Uterus (tissue), 3 donors: ENCODE measurements at regions not wholly inside any gene's neighbourhood (a gene's known extent, or its start where the extent isn't known, plus 50 kb on each side); places are given as distances from the start of the nearest gene placed in this dataset.

Experiments used
- DNase-seq, 2 donors: peaks; one replicate each; pipeline ENCODE4 v3.0.0-alpha.2; 2019 to 2020
- H3K27ac ChIP-seq, 2 donors: fragments of 200-600 bp; sonication (generic); 1 replicate in 1 of 2; 2 replicates in 1 of 2; pipeline ENCODE4 v1.5.1; 2016 to 2018
- H3K27me3 ChIP-seq, 2 donors: fragments of 200-600 bp; sonication (generic); one replicate each; pipeline ENCODE4 v1.5.1; 2018 to 2019; ENCODE audit warnings: control low read depth in 1 of 2
- H3K36me3 ChIP-seq, 2 donors: fragments of 200-600 bp; sonication (generic); one replicate each; pipeline ENCODE4 v1.5.1; 2019; ENCODE audit warnings: control low read depth in 1 of 2
- H3K4me1 ChIP-seq, 2 donors: fragments of 200-600 bp; sonication (generic); one replicate each; pipeline ENCODE4 v1.5.1; 2018 to 2019; ENCODE audit warnings: control low read depth in 1 of 2
- H3K4me3 ChIP-seq, 2 donors: fragments of 200-600 bp; sonication (generic); 1 replicate in 1 of 2; 2 replicates in 1 of 2; pipeline ENCODE4 v1.5.1; 2018 to 2019; ENCODE audit warnings: mild to moderate bottlenecking in 1 of 2
- H3K9me3 ChIP-seq, 2 donors: fragments of 200-600 bp; sonication (generic); one replicate each; pipeline ENCODE4 v1.5.1; 2019; ENCODE audit warnings: control low read depth in 1 of 2
- POLR2A ChIP-seq, 2 donors: fragments of 450-650 bp; IDR thresholded peaks; one replicate each; pipeline ENCODE4 v1.6.1; 2016; ENCODE audit warnings: antibody characterized with exemption in 2 of 2, mild to moderate bottlenecking in 1 of 2, moderate library complexity in 1 of 2
- intact Hi-C: fragments of 100-400 bp; cut with DNase I; formaldehyde crosslinking; loops from one replicate; pipeline ENCODE4 v1.15.1; 2023; ENCODE audit warnings: low total_unique reads
- TF ChIP-seq, protein P1 (sequence below), 4 experiments: fragments of 200-600 bp in 2 of 4; fragments of 450-650 bp in 2 of 4; sonication (generic) in 2 of 4; IDR thresholded peaks; one replicate each; pipeline ENCODE4 v1.5.1; 2016 to 2019; ENCODE audit warnings: antibody characterized with exemption in 4 of 4, mild to moderate bottlenecking in 2 of 4, moderate library complexity in 1 of 4
- donor health status: DM: yes; HTN: yes; CAD: no.

DNA sequence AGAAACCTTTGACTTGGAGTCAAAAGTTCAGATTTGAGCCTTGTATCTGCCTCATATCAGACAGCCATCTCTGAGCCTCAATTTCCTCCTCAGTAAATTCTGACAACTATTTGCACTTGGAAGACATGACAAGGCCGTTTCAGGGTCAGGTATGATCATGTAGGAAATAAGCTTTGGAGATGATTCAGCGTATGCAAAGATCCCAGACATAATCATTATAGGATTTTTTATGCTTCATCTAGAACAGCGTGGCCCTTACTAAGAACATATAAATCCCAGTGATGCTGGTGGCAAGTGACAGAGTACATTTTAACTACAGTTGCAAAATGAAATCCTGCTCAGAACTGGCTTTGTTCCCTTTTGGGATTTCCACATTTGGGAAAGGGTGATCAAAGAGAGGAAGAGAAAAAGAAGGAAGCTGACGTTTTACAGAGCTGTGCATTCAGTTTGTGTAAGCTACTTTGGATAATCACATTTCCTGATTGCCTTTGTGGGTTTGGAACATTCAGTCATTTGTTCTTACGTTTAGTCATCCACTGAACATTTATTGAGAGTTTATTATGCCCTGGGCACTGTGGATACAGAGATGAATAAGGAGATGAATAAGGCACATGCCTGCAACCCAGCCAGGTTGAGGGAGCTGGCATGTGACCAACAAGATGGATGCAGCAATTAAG, 81.9 kb upstream of the HEPHL1 start:
- H3K27me3 ChIP-seq = no peaks in the 10 kb centered on the region
- H3K4me1 ChIP-seq = no peaks in the 10 kb centered on the region
- DNase-seq = no peak
- no peaks in the 10 kb centered on the region for H3K9me3 ChIP-seq
- no peaks in the 10 kb centered on the region for H3K36me3 ChIP-seq
- no peak overlapping the region for H3K4me3 ChIP-seq
- intact Hi-C loops = no loop called here
- no peak overlapping the region for H3K27ac ChIP-seq
- no peak for TF ChIP-seq POLR2A (IDR thresholded peaks at IDR 0.05)
- TF ChIP-seq, protein P1, sequence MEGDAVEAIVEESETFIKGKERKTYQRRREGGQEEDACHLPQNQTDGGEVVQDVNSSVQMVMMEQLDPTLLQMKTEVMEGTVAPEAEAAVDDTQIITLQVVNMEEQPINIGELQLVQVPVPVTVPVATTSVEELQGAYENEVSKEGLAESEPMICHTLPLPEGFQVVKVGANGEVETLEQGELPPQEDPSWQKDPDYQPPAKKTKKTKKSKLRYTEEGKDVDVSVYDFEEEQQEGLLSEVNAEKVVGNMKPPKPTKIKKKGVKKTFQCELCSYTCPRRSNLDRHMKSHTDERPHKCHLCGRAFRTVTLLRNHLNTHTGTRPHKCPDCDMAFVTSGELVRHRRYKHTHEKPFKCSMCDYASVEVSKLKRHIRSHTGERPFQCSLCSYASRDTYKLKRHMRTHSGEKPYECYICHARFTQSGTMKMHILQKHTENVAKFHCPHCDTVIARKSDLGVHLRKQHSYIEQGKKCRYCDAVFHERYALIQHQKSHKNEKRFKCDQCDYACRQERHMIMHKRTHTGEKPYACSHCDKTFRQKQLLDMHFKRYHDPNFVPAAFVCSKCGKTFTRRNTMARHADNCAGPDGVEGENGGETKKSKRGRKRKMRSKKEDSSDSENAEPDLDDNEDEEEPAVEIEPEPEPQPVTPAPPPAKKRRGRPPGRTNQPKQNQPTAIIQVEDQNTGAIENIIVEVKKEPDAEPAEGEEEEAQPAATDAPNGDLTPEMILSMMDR (IDR thresholded peaks at IDR 0.05) = no peak

DNA sequence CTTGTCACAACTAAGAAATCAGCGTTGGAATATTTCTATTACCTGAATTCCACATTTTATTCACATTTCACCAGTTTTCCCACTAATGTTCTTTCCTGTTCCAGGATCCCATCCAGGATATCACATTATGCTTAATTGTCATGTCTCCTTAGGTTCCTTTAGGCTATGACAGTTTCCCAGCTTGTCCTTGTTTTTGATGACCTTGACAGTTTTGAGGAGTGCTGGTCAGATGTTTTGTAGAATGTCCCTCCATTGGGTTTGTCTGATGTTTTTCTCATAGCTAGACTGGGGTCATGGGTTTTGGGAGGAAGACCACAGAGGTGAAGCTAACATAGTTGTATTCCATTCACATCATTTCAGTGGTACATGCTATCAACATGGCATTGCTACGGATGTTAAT, 80.8 kb upstream of the HEPHL1 start:
- no peak for DNase-seq
- TF ChIP-seq, protein P1 (IDR thresholded peaks at IDR 0.05) = no peak
- no peak for TF ChIP-seq POLR2A (IDR thresholded peaks at IDR 0.05)
- no peaks in the 10 kb centered on the region for H3K9me3 ChIP-seq

DNA sequence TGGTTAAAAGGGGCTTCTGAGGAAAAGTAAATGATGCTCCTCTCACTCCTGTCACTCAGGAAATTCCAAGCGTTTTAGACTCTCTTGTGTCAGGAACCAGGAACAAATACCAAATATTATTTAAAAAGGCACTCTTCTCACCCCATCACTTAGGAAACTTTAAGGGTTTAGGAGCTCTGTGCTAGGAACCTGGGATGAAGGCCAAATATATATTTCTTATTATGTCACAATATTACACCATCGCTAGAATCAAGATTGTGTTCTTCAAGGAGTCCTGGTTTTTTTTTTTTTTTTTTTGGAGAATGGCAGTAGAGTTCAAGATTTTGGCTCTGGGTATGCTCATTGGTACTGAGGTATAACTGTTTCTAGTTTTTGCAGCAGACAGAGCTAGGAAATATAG, 79.0 kb upstream of the HEPHL1 start:
- no peak for DNase-seq
- TF ChIP-seq, protein P1 (IDR thresholded peaks at IDR 0.05) = no peak
- TF ChIP-seq POLR2A (IDR thresholded peaks at IDR 0.05) = no peak
- H3K27me3 ChIP-seq = no peaks in the 10 kb centered on the region
- H3K4me1 ChIP-seq = no peaks in the 10 kb centered on the region
- H3K9me3 ChIP-seq = no peaks in the 10 kb centered on the region
- no peaks in the 10 kb centered on the region for H3K36me3 ChIP-seq
- H3K27ac ChIP-seq = no peak overlapping the region
- H3K4me3 ChIP-seq = no peak overlapping the region
- intact Hi-C loops = no loop called here

More for the DNA sequence above, 80.8 kb upstream of the HEPHL1 start:
- H3K4me1 ChIP-seq = no peaks in the 10 kb centered on the region
- H3K36me3 ChIP-seq = no peaks in the 10 kb centered on the region
- H3K4me3 ChIP-seq = no peak overlapping the region
- no peaks in the 10 kb centered on the region for H3K27me3 ChIP-seq
- no peak overlapping the region for H3K27ac ChIP-seq
- intact Hi-C loops = no loop called here

DNA sequence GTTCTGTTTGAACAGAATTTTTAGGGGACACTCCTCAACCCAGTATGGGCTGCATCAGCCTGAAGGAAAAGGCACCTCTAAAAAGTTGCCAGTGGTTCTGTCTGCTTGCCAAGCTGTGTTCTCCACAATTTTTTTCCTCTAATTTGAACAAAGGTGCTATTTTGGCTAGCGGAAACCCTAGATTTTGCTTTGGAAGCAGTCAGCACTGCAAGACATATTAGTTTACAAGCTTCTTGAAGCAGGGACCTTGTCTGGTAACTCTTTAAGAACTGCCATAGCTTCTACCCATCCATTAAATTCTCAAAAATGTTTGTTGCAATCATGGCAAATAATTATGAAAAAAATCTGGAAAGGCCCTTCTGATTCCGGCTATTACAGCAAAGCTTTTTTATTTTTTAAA, 75.6 kb upstream of the HEPHL1 start:
- TF ChIP-seq, protein P1 (IDR thresholded peaks at IDR 0.05) = no peak
- TF ChIP-seq POLR2A (IDR thresholded peaks at IDR 0.05) = no peak
- Histone ChIP-seq H3K36me3 (no peaks in the 10 kb centered on the region), H3K9me3 (no peaks in the 10 kb centered on the region), H3K4me1 (no peaks in the 10 kb centered on the region), H3K27ac (no peak overlapping the region), H3K4me3 (no peak overlapping the region), H3K27me3 (no peaks in the 10 kb centered on the region)
- intact Hi-C loops = no loop called here
- DNase-seq = no peak

DNA sequence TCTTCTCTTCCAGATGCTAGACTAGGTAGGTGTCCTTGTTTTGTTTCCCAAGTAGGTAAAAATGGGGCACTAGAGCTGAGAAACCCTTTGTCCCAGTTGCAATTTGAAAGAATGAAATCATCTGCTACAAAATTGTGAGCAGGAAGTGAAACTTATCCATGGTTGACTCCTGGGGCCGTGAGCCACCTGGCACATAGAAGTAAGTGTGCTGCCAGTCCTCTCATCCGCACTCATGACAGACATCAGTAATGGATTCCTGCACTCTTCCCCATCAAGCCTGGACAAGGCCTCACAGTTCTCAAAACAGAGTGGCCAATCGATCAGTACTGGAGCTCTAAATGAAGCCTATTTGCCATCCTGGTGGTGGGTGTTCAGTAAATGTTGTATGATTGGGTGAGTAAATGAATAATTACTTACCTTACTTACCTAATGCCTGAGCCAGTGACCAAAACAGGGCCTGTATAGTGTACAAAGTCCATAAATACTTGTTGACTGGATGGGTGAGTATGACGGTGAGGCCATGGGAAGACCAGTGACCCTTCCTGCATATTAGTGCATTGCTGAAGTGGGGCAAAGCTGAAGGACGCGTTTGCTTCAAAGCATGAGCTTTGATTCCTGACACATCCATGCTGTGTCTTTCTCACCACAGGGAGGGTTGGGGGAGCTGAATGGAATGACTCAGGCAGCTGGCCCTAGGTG, 68.9 kb upstream of the HEPHL1 start:
- no peaks in the 10 kb centered on the region for H3K9me3 ChIP-seq
- no peaks in the 10 kb centered on the region for H3K4me1 ChIP-seq
- H3K27me3 ChIP-seq = no peaks in the 10 kb centered on the region
- intact Hi-C loops = no loop called here
- TF ChIP-seq POLR2A (IDR thresholded peaks at IDR 0.05) = no peak
- TF ChIP-seq, protein P1 (IDR thresholded peaks at IDR 0.05) = no peak
- no peak for DNase-seq
- H3K27ac ChIP-seq = no peak overlapping the region
- no peaks in the 10 kb centered on the region for H3K36me3 ChIP-seq
- H3K4me3 ChIP-seq = no peak overlapping the region
